ENCODE measurements at regions not wholly inside any gene's neighbourhood (a gene's known extent, or its start where the extent isn't known, plus 50 kb on each side); places are given as distances from the start of the nearest gene placed in this dataset.

- no peaks in the 10 kb centered on the region for H3K9me3 ChIP-seq (ENCODE audit: control insufficient read depth in 3 of 3, low read length in 3 of 3)
These were observed 895.2 kb upstream of the ZEB2 start for GRCh38 chr2:145415151-145415550.

GRCh38 chr2:145413261-145414030 is 893.5 kb upstream of the ZEB2 start:
- no peak overlapping the region for H3K4me3 ChIP-seq (ENCODE audit: low read length in 3 of 3)
- no peak overlapping the region for H3K9ac ChIP-seq (ENCODE audit: low read depth in 1 of 3, low read length in 3 of 3)
- no peaks in the 10 kb centered on the region for H3K9me3 ChIP-seq (ENCODE audit: control insufficient read depth in 3 of 3, low read length in 3 of 3)
- no peaks in the 10 kb centered on the region for H3K36me3 ChIP-seq (ENCODE audit: control insufficient read depth in 3 of 3, insufficient read depth in 3 of 3, low read length in 3 of 3)
- no peaks in the 10 kb centered on the region for H3K4me1 ChIP-seq (ENCODE audit: control insufficient read depth in 3 of 3, insufficient read depth in 3 of 3, low read length in 3 of 3)
- no peaks in the 10 kb centered on the region for H3K27me3 ChIP-seq (ENCODE audit: control insufficient read depth in 3 of 3, insufficient read depth in 3 of 3, low read length in 3 of 3)
- H3K27ac ChIP-seq (ENCODE audit: low read depth, low read length) = no peak overlapping the region

More at GRCh38 chr2:145415151-145415550, 895.2 kb upstream of the ZEB2 start:
- no peaks in the 10 kb centered on the region for H3K4me1 ChIP-seq (ENCODE audit: control insufficient read depth in 3 of 3, insufficient read depth in 3 of 3, low read length in 3 of 3)
- no peaks in the 10 kb centered on the region for H3K27me3 ChIP-seq (ENCODE audit: control insufficient read depth in 3 of 3, insufficient read depth in 3 of 3, low read length in 3 of 3)
- no peak overlapping the region for H3K9ac ChIP-seq (ENCODE audit: low read depth in 1 of 3, low read length in 3 of 3)
- H3K4me3 ChIP-seq (ENCODE audit: low read length in 3 of 3) = no peak overlapping the region
- no peaks in the 10 kb centered on the region for H3K36me3 ChIP-seq (ENCODE audit: control insufficient read depth in 3 of 3, insufficient read depth in 3 of 3, low read length in 3 of 3)
- no peak overlapping the region for H3K27ac ChIP-seq (ENCODE audit: low read depth, low read length)

DNA sequence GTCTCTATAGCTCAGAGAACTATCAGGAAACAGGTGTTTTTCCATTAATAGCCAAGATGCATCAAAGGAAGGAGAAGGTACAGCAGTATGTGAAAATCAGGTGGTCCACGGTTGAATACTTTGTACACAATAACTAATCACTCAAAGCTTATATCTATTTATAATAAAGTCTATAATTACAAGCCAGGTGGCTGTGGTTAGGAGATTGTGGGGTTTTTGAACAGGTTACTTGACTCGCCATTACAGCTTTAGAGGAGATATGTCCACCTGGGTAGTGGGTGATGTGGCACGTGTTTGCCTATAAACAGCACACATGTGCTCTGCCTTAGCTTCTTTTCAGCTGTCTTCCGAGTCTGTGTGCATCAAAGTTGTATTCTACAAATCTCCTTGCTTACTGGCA is 892.2 kb upstream of the ZEB2 start:
- H3K4me3 ChIP-seq (ENCODE audit: low read length in 3 of 3) = no peak overlapping the region
- no peaks in the 10 kb centered on the region for H3K27me3 ChIP-seq (ENCODE audit: control insufficient read depth in 3 of 3, insufficient read depth in 3 of 3, low read length in 3 of 3)
- H3K36me3 ChIP-seq (ENCODE audit: control insufficient read depth in 3 of 3, insufficient read depth in 3 of 3, low read length in 3 of 3) = no peaks in the 10 kb centered on the region
- H3K4me1 ChIP-seq (ENCODE audit: control insufficient read depth in 3 of 3, insufficient read depth in 3 of 3, low read length in 3 of 3) = no peaks in the 10 kb centered on the region
- H3K9me3 ChIP-seq (ENCODE audit: control insufficient read depth in 3 of 3, low read length in 3 of 3) = no peaks in the 10 kb centered on the region
- H3K27ac ChIP-seq (ENCODE audit: low read depth, low read length) = no peak overlapping the region
- no peak overlapping the region for H3K9ac ChIP-seq (ENCODE audit: low read depth in 1 of 3, low read length in 3 of 3)

GRCh38 chr2:145411493-145411892 is 891.6 kb upstream of the ZEB2 start:
- Histone ChIP-seq H3K4me1 (ENCODE audit: control insufficient read depth in 3 of 3, insufficient read depth in 3 of 3, low read length in 3 of 3) (no peaks in the 10 kb centered on the region), H3K36me3 (ENCODE audit: control insufficient read depth in 3 of 3, insufficient read depth in 3 of 3, low read length in 3 of 3) (no peaks in the 10 kb centered on the region), H3K27ac (ENCODE audit: low read depth, low read length) (no peak overlapping the region)

GRCh38 chr2:145410086-145410485 is 890.2 kb upstream of the ZEB2 start:
- Histone ChIP-seq H3K36me3 (ENCODE audit: control insufficient read depth in 3 of 3, insufficient read depth in 3 of 3, low read length in 3 of 3) (no peaks in the 10 kb centered on the region), H3K27me3 (ENCODE audit: control insufficient read depth in 3 of 3, insufficient read depth in 3 of 3, low read length in 3 of 3) (no peaks in the 10 kb centered on the region), H3K4me3 (ENCODE audit: low read length in 3 of 3) (no peak overlapping the region), H3K9me3 (ENCODE audit: control insufficient read depth in 3 of 3, low read length in 3 of 3) (no peaks in the 10 kb centered on the region), H3K27ac (ENCODE audit: low read depth, low read length) (no peak overlapping the region), H3K4me1 (ENCODE audit: control insufficient read depth in 3 of 3, insufficient read depth in 3 of 3, low read length in 3 of 3) (no peaks in the 10 kb centered on the region), H3K9ac (ENCODE audit: low read depth in 1 of 3, low read length in 3 of 3) (no peak overlapping the region)

More at GRCh38 chr2:145411493-145411892, 891.6 kb upstream of the ZEB2 start:
- no peaks in the 10 kb centered on the region for H3K27me3 ChIP-seq (ENCODE audit: control insufficient read depth in 3 of 3, insufficient read depth in 3 of 3, low read length in 3 of 3)
- no peak overlapping the region for H3K9ac ChIP-seq (ENCODE audit: low read depth in 1 of 3, low read length in 3 of 3)
- no peaks in the 10 kb centered on the region for H3K9me3 ChIP-seq (ENCODE audit: control insufficient read depth in 3 of 3, low read length in 3 of 3)
- H3K4me3 ChIP-seq (ENCODE audit: low read length in 3 of 3) = no peak overlapping the region

GRCh38 chr2:145408980-145409379 is 889.1 kb upstream of the ZEB2 start:
- Histone ChIP-seq H3K4me1 (ENCODE audit: control insufficient read depth in 3 of 3, insufficient read depth in 3 of 3, low read length in 3 of 3) (no peaks in the 10 kb centered on the region), H3K9me3 (ENCODE audit: control insufficient read depth in 3 of 3, low read length in 3 of 3) (no peaks in the 10 kb centered on the region), H3K4me3 (ENCODE audit: low read length in 3 of 3) (no peak overlapping the region), H3K9ac (ENCODE audit: low read depth in 1 of 3, low read length in 3 of 3) (no peak overlapping the region), H3K27me3 (ENCODE audit: control insufficient read depth in 3 of 3, insufficient read depth in 3 of 3, low read length in 3 of 3) (no peaks in the 10 kb centered on the region), H3K27ac (ENCODE audit: low read depth, low read length) (no peak overlapping the region), H3K36me3 (ENCODE audit: control insufficient read depth in 3 of 3, insufficient read depth in 3 of 3, low read length in 3 of 3) (no peaks in the 10 kb centered on the region)

DNA sequence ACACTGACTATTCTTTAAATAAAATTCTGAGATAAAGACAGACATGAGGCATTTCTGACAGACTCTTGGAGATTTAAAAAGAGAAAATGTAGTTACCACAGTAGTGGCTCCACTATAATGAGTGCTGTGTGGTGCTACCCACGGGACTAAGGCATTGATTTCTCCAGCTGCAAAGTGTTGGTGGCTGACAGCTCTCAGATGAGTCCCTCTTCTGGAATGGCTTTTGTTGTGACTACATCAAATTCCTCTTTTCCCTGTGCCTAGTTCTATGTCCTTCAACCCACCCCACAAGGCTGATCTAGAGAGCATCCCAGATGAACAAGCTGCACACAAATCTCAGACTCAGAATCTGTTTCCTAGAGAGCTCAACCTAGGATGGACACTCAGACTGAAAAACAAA is 884.8 kb upstream of the ZEB2 start:
- no peak overlapping the region for H3K4me3 ChIP-seq (ENCODE audit: low read length in 3 of 3)
- no peaks in the 10 kb centered on the region for H3K27me3 ChIP-seq (ENCODE audit: control insufficient read depth in 3 of 3, insufficient read depth in 3 of 3, low read length in 3 of 3)
- no peak overlapping the region for H3K9ac ChIP-seq (ENCODE audit: low read depth in 1 of 3, low read length in 3 of 3)
- no peaks in the 10 kb centered on the region for H3K36me3 ChIP-seq (ENCODE audit: control insufficient read depth in 3 of 3, insufficient read depth in 3 of 3, low read length in 3 of 3)
- H3K27ac ChIP-seq (ENCODE audit: low read depth, low read length) = no peak overlapping the region
- H3K4me1 ChIP-seq (ENCODE audit: control insufficient read depth in 3 of 3, insufficient read depth in 3 of 3, low read length in 3 of 3) = no peaks in the 10 kb centered on the region
- H3K9me3 ChIP-seq (ENCODE audit: control insufficient read depth in 3 of 3, low read length in 3 of 3) = no peaks in the 10 kb centered on the region

GRCh38 chr2:145402706-145403277 is 882.9 kb upstream of the ZEB2 start:
- Histone ChIP-seq H3K27me3 (ENCODE audit: control insufficient read depth in 3 of 3, insufficient read depth in 3 of 3, low read length in 3 of 3) (no peaks in the 10 kb centered on the region), H3K4me1 (ENCODE audit: control insufficient read depth in 3 of 3, insufficient read depth in 3 of 3, low read length in 3 of 3) (no peaks in the 10 kb centered on the region), H3K9ac (ENCODE audit: low read depth in 1 of 3, low read length in 3 of 3) (no peak overlapping the region), H3K36me3 (ENCODE audit: control insufficient read depth in 3 of 3, insufficient read depth in 3 of 3, low read length in 3 of 3) (no peaks in the 10 kb centered on the region), H3K4me3 (ENCODE audit: low read length in 3 of 3) (no peak overlapping the region), H3K27ac (ENCODE audit: low read depth, low read length) (no peak overlapping the region), H3K9me3 (ENCODE audit: control insufficient read depth in 3 of 3, low read length in 3 of 3) (no peaks in the 10 kb centered on the region)

DNA sequence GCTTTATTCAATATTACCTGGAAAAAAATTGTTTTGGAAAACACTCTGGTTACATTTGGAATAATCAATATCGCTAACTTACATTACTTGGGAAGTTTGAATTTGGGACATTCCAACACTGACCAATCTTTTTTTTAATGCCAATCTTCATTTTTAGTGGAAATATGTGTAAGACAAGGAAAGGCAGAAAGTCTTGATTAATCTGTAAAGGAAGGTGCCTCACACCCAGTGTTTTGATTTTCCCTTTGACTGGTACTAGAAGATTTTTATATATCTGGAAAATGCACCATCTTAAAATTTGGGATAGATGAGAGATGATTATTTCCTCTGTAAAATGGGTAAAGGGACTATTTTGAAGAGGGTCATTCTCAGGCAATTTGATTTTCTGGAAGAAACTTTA is 879.2 kb upstream of the ZEB2 start:
- Histone ChIP-seq H3K4me3 (ENCODE audit: low read length in 3 of 3) (no peak overlapping the region), H3K9ac (ENCODE audit: low read depth in 1 of 3, low read length in 3 of 3) (no peak overlapping the region), H3K36me3 (ENCODE audit: control insufficient read depth in 3 of 3, insufficient read depth in 3 of 3, low read length in 3 of 3) (no peaks in the 10 kb centered on the region)

DNA sequence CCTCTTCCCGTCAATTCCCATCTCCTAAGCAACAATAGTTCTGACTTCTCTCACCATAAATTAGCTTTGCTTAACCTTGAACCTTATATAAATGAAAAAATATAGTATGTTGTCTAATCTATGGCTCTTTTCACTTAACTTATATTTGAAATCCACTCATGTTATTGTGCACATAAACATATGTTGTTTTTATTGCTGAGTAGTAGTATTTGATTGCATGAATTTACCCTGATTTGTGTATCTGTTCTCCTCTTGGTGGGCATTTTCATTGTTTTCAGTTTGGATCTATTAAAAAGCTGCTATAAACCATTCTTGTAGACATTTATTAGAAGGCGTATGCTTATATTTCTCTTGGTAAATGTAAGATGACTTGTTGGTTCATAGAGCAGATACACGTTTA is 874.3 kb upstream of the ZEB2 start:
- Histone ChIP-seq H3K9me3 (ENCODE audit: control insufficient read depth in 3 of 3, low read length in 3 of 3) (no peaks in the 10 kb centered on the region), H3K27me3 (ENCODE audit: control insufficient read depth in 3 of 3, insufficient read depth in 3 of 3, low read length in 3 of 3) (no peaks in the 10 kb centered on the region), H3K27ac (ENCODE audit: low read depth, low read length) (no peak overlapping the region), H3K9ac (ENCODE audit: low read depth in 1 of 3, low read length in 3 of 3) (no peak overlapping the region), H3K36me3 (ENCODE audit: control insufficient read depth in 3 of 3, insufficient read depth in 3 of 3, low read length in 3 of 3) (no peaks in the 10 kb centered on the region), H3K4me3 (ENCODE audit: low read length in 3 of 3) (no peak overlapping the region), H3K4me1 (ENCODE audit: control insufficient read depth in 3 of 3, insufficient read depth in 3 of 3, low read length in 3 of 3) (no peaks in the 10 kb centered on the region)

More for the DNA sequence above, 879.2 kb upstream of the ZEB2 start:
- no peak overlapping the region for H3K27ac ChIP-seq (ENCODE audit: low read depth, low read length)
- H3K9me3 ChIP-seq (ENCODE audit: control insufficient read depth in 3 of 3, low read length in 3 of 3) = no peaks in the 10 kb centered on the region
- H3K4me1 ChIP-seq (ENCODE audit: control insufficient read depth in 3 of 3, insufficient read depth in 3 of 3, low read length in 3 of 3) = no peaks in the 10 kb centered on the region
- no peaks in the 10 kb centered on the region for H3K27me3 ChIP-seq (ENCODE audit: control insufficient read depth in 3 of 3, insufficient read depth in 3 of 3, low read length in 3 of 3)

Measured in skeletal muscle tissue (tissue), 3 donors.